Activated gamma-delta T cell (primary cell): ENCODE measurements at regions not wholly inside any gene's neighbourhood (a gene's known extent, or its start where the extent isn't known, plus 50 kb on each side); places are given as distances from the start of the nearest gene placed in this dataset.

Experiments used
- DNase-seq: peaks from one replicate; lab custom pipeline; 2025; lab: John Stamatoyannopoulos, UW

- DNase-seq, result no peak
Observed at GRCh38 chr3:13227315-13228165, 154.3 kb upstream of the IQSEC1 start.

GRCh38 chr3:13224967-13225366 lies 151.7 kb upstream of the IQSEC1 start:
- DNase-seq, result no peak

GRCh38 chr3:13223574-13224237 lies 150.5 kb upstream of the IQSEC1 start:
- no peak for DNase-seq

- no peak for DNase-seq
Observed at GRCh38 chr3:13222891-13223573, 149.8 kb upstream of the IQSEC1 start.

- DNase-seq, result no peak
Observed at GRCh38 chr3:13222131-13222530, 148.9 kb upstream of the IQSEC1 start.

GRCh38 chr3:13221491-13222061 lies 148.3 kb upstream of the IQSEC1 start:
- DNase-seq, result no peak

GRCh38 chr3:13220991-13221390 lies 147.8 kb upstream of the IQSEC1 start:
- DNase-seq, result no peak

- no peak for DNase-seq
Observed at GRCh38 chr3:13219902-13220296, 146.7 kb upstream of the IQSEC1 start.

- DNase-seq, result no peak
Observed at GRCh38 chr3:13219077-13219901, 146.1 kb upstream of the IQSEC1 start.

GRCh38 chr3:13218541-13218908 lies 145.3 kb upstream of the IQSEC1 start:
- DNase-seq, result no peak

GRCh38 chr3:13217736-13218540 lies 144.7 kb upstream of the IQSEC1 start:
- no peak for DNase-seq

- DNase-seq, result no peak
Observed at GRCh38 chr3:13217253-13217652, 144.0 kb upstream of the IQSEC1 start.

- DNase-seq, result no peak
Observed at GRCh38 chr3:13215940-13216546, 142.8 kb upstream of the IQSEC1 start.

GRCh38 chr3:13214847-13215472 lies 141.7 kb upstream of the IQSEC1 start:
- no peak for DNase-seq

GRCh38 chr3:13213911-13214846 lies 140.9 kb upstream of the IQSEC1 start:
- no peak for DNase-seq

GRCh38 chr3:13213490-13213889 lies 140.3 kb upstream of the IQSEC1 start:
- no peak for DNase-seq

GRCh38 chr3:13211605-13212210 lies 138.5 kb upstream of the IQSEC1 start:
- DNase-seq, result no peak
